Keratinocyte (primary cell): ENCODE measurements at regions not wholly inside any gene's neighbourhood (a gene's known extent, or its start where the extent isn't known, plus 50 kb on each side); places are given as distances from the start of the nearest gene placed in this dataset.
A peak's percentile ranks its signal among the peaks of the same experiment; 100 is the strongest.

Experiments
- DNase-seq: peaks from one replicate; pipeline ENCODE4 v3.0.0-alpha.2; 2011; ENCODE audit warnings: low read depth, missing footprints, low spot score
- FAIRE-seq: peaks from 2 replicates; lab custom pipeline; 2011; peaks lifted over from hg19 to GRCh38; lab: Jason Lieb, UNC
- H2AFZ ChIP-seq: 2 replicates; pipeline ENCODE4 v1.6.0; 2012; ENCODE audit warnings: low read length, control low read depth, inconsistent platforms; ENCODE audit not compliant: control insufficient read depth
- H3K27ac ChIP-seq: 2 replicates; pipeline ENCODE4 v1.5.1; 2011; ENCODE audit warnings: low read length; ENCODE audit not compliant: control insufficient read depth, insufficient read depth
- H3K27me3 ChIP-seq: 3 replicates; pipeline ENCODE4 v1.6.0; 2011; ENCODE audit warnings: low read length; ENCODE audit not compliant: control insufficient read depth, insufficient read depth; ENCODE audit errors: extremely low read depth
- H3K36me3 ChIP-seq, 2 experiments: 2 replicates in 1 of 2; 3 replicates in 1 of 2; pipeline ENCODE4 v1.5.1; 2011; ENCODE audit warnings: low read length in 2 of 2, mild to moderate bottlenecking in 1 of 2; ENCODE audit not compliant: control insufficient read depth in 2 of 2, insufficient read depth in 2 of 2; ENCODE audit errors: extremely low read depth in 1 of 2
- H3K4me1 ChIP-seq: 3 replicates; pipeline ENCODE4 v1.5.1; 2011; ENCODE audit warnings: low read length; ENCODE audit not compliant: control insufficient read depth, insufficient read depth; ENCODE audit errors: extremely low read depth
- H3K4me2 ChIP-seq: 3 replicates; pipeline ENCODE4 v1.6.0; 2011; ENCODE audit warnings: low read depth, low read length; ENCODE audit not compliant: control insufficient read depth, insufficient read depth; ENCODE audit errors: extremely low read depth
- H3K4me3 ChIP-seq, 3 experiments: fragments of 200-600 bp in 1 of 3; sonication (generic) in 1 of 3; 2 replicates in 2 of 3; 3 replicates in 1 of 3; pipeline ENCODE4 v1.5.1; 2011 to 2016; ENCODE audit warnings: low read length in 3 of 3, mild to moderate bottlenecking in 3 of 3, control low read depth in 2 of 3, inconsistent platforms in 1 of 3, low read depth in 1 of 3, mixed read lengths in 1 of 3, mixed run types in 1 of 3, moderate library complexity in 1 of 3; ENCODE audit not compliant: control insufficient read depth in 2 of 3, insufficient read depth in 2 of 3; ENCODE audit errors: extremely low read depth in 1 of 3
- H3K79me2 ChIP-seq: 2 replicates; pipeline ENCODE4 v1.6.0; 2012; ENCODE audit warnings: low read length; ENCODE audit not compliant: control insufficient read depth, insufficient read depth
- H3K9ac ChIP-seq: 3 replicates; pipeline ENCODE4 v1.6.0; 2011; ENCODE audit warnings: low read length; ENCODE audit not compliant: control insufficient read depth, insufficient read depth; ENCODE audit errors: extremely low read depth
- H3K9me1 ChIP-seq: 3 replicates; pipeline ENCODE4 v1.6.0; 2011; ENCODE audit warnings: low read length; ENCODE audit not compliant: control insufficient read depth, insufficient read depth; ENCODE audit errors: extremely low read depth
- H3K9me3 ChIP-seq: 2 replicates; pipeline ENCODE4 v1.5.1; 2012; ENCODE audit warnings: low read depth, low read length; ENCODE audit not compliant: control insufficient read depth
- H4K20me1 ChIP-seq: 3 replicates; pipeline ENCODE4 v1.6.0; 2011; ENCODE audit warnings: low read length; ENCODE audit not compliant: control insufficient read depth, insufficient read depth; ENCODE audit errors: extremely low read depth
- CTCF ChIP-seq, 3 experiments: IDR thresholded peaks in 1 of 3; conservative IDR thresholded peaks in 1 of 3; optimal IDR thresholded peaks in 1 of 3; 2 replicates in 2 of 3; 3 replicates in 1 of 3; pipeline versions ENCODE3 to v1.5.1; 2011; ENCODE audit warnings: low read length in 3 of 3, mild to moderate bottlenecking in 3 of 3, moderate library complexity in 2 of 3, control low read depth in 1 of 3, inconsistent platforms in 1 of 3; ENCODE audit not compliant: insufficient read depth in 2 of 3; ENCODE audit errors: extremely low read depth in 1 of 3
- EZH2 ChIP-seq: IDR thresholded peaks from one replicate; pipeline ENCODE4 v1.6.1; 2012; ENCODE audit warnings: inconsistent platforms, mild to moderate bottlenecking, low read length, moderate library complexity
- dilution Hi-C: fragments of 300-500 bp; cut with MboI; formaldehyde crosslinking; loops from one replicate; pipeline ENCODE4 v1.7.0; 2020; ENCODE audit warnings: low sequenced_read_pairs; ENCODE audit not compliant: extremely low pct_ligation_motif_present

GRCh38 chr6:8223678-8224077 is 121.3 kb upstream of the EEF1E1 start:
- H3K36me3 ChIP-seq: no peaks in the 10 kb centered on the region
- H3K9me1 ChIP-seq: no peaks in the 10 kb centered on the region
- DNase-seq (no peak), FAIRE-seq (no peak)
- H3K27me3 ChIP-seq: no peaks in the 10 kb centered on the region
- H4K20me1 ChIP-seq: no peaks in the 10 kb centered on the region
- H3K9ac ChIP-seq: no peak overlapping the region
- no peaks in the 10 kb centered on the region for H3K79me2 ChIP-seq
- H3K4me3 ChIP-seq: no peak overlapping the region
- no peak for TF ChIP-seq EZH2
- TF ChIP-seq CTCF (optimal IDR thresholded peaks at IDR 0.05 in 1 of 3, IDR thresholded peaks at IDR 0.05 in 1 of 3, conservative IDR thresholded peaks at IDR 0.05 in 1 of 3; ENCODE audit: extremely low read depth in 1 of 3, insufficient read depth in 2 of 3, low read length in 3 of 3): no peak
- H3K9me3 ChIP-seq: no peaks in the 10 kb centered on the region
- dilution Hi-C loops: no loop called here
- no peak overlapping the region for H2AFZ ChIP-seq
- H3K4me2 ChIP-seq: no peak overlapping the region
- no peaks in the 10 kb centered on the region for H3K4me1 ChIP-seq
- no peak overlapping the region for H3K27ac ChIP-seq

GRCh38 chr6:8219352-8219943 is 117.1 kb upstream of the EEF1E1 start:
- dilution Hi-C loops: no loop called here
- Histone ChIP-seq H3K27ac (no peak overlapping the region), H3K9me3 (no peaks in the 10 kb centered on the region), H2AFZ (no peak overlapping the region), H3K4me1 (no peaks in the 10 kb centered on the region), H3K9me1 (no peaks in the 10 kb centered on the region), H3K4me2 (no peak overlapping the region), H3K27me3 (no peaks in the 10 kb centered on the region), H3K4me3 (no peak overlapping the region), H3K79me2 (no peaks in the 10 kb centered on the region), H3K36me3 (no peaks in the 10 kb centered on the region), H4K20me1 (no peaks in the 10 kb centered on the region), H3K9ac (no peak overlapping the region)
- DNase-seq (no peak), FAIRE-seq (peak; percentile 41)
- TF ChIP-seq CTCF (optimal IDR thresholded peaks at IDR 0.05 in 1 of 3, IDR thresholded peaks at IDR 0.05 in 1 of 3, conservative IDR thresholded peaks at IDR 0.05 in 1 of 3; ENCODE audit: extremely low read depth in 1 of 3, insufficient read depth in 2 of 3, low read length in 3 of 3): peak; percentile 56 to 67 (median 66)
- no peak for TF ChIP-seq EZH2
